Adrenal gland (tissue), 5 donors: ENCODE measurements at regions not wholly inside any gene's neighbourhood (a gene's known extent, or its start where the extent isn't known, plus 50 kb on each side); places are given as distances from the start of the nearest gene placed in this dataset.

ENCODE experiments used
- POLR2A ChIP-seq, 2 donors: fragments of 450-650 bp; IDR thresholded peaks; one replicate each; pipeline ENCODE4 v1.6.1; 2017; ENCODE audit warnings: antibody characterized with exemption in 2 of 2, mild to moderate bottlenecking in 2 of 2, moderate library complexity in 1 of 2
- TF ChIP-seq, protein P1 (sequence below), 6 experiments: fragments of 450-650 bp in 4 of 6; fragments of 200-600 bp in 2 of 6; sonication (generic) in 1 of 6; IDR thresholded peaks; 1 replicate in 5 of 6; 2 replicates in 1 of 6; pipeline versions ENCODE4 v1.5.1 to v1.8.0; 2016 to 2021; ENCODE audit warnings: antibody characterized with exemption in 6 of 6, mild to moderate bottlenecking in 2 of 6, moderate library complexity in 1 of 6
- donor health status: DM: no; HTN: no; CAD: no.

DNA sequence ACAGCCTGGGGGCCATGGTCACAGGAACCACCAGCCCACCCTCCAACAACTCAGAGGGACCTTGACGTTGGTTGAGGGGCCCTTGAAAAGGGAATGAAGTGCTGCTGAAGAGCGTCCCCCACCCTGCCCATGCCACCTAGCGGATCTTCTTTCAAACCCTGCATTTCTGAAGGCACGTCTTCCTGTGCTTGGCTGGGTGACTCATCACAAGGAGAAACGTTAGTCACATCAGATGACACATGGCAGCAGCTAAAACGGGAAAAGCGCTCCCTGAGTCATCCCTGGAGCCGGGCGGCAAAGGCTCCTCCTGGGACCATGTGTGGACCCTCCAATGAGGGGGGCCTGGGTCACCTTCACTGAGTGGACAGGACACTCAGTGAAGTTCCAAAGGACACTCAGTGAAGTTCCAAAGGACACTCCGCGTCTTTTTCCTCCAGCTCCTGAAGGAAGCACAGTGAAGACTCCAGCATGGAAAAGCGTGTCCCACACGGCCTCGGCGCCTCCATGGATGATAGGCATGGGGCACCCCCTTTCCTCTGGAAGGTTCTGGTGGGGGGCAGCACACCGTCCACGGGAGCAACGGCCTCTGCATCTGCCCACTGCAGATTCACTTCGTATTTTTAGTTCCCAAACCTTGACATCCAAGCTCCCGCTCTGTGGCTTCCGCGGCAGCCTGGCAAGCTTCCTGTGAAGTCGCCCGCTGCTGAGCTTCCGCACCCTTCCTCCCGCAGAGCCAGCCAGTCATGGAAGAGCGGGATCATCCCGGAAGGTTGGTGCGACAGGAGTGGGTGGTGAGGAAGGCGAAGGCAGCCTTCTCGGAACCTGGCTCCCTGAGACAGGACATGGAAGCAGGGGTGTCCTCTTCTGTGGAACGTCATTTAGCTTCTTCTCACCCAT is 383.4 kb downstream of the VRK1 start:
- TF ChIP-seq, protein P1, sequence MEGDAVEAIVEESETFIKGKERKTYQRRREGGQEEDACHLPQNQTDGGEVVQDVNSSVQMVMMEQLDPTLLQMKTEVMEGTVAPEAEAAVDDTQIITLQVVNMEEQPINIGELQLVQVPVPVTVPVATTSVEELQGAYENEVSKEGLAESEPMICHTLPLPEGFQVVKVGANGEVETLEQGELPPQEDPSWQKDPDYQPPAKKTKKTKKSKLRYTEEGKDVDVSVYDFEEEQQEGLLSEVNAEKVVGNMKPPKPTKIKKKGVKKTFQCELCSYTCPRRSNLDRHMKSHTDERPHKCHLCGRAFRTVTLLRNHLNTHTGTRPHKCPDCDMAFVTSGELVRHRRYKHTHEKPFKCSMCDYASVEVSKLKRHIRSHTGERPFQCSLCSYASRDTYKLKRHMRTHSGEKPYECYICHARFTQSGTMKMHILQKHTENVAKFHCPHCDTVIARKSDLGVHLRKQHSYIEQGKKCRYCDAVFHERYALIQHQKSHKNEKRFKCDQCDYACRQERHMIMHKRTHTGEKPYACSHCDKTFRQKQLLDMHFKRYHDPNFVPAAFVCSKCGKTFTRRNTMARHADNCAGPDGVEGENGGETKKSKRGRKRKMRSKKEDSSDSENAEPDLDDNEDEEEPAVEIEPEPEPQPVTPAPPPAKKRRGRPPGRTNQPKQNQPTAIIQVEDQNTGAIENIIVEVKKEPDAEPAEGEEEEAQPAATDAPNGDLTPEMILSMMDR (IDR thresholded peaks at IDR 0.05): peak in 4 of 6 experiments; percentile 17 to 39 (median 30)
- no peak for TF ChIP-seq POLR2A (IDR thresholded peaks at IDR 0.05)
